ENCODE measurements at regions not wholly inside any gene's neighbourhood (a gene's known extent, or its start where the extent isn't known, plus 50 kb on each side); places are given as distances from the start of the nearest gene placed in this dataset.

- Histone ChIP-seq H2AFZ (ENCODE audit: low read length) (no peak overlapping the region), H3K18ac (ENCODE audit: low read length) (no peak overlapping the region), H3K4me3 (ENCODE audit: low read length in 2 of 2) (no peak overlapping the region), H2BK120ac (ENCODE audit: low read depth, low read length) (no peak overlapping the region), H3K9ac (ENCODE audit: low read depth, low read length, poor library complexity) (no peak overlapping the region), H3K27me3 (ENCODE audit: control insufficient read depth in 3 of 3, insufficient read depth in 3 of 3, low read depth in 1 of 3, low read length in 3 of 3) (no peaks in the 10 kb centered on the region), H4K91ac (ENCODE audit: low read depth, low read length, poor library complexity) (no peak overlapping the region), H3K4ac (ENCODE audit: low read length) (no peak overlapping the region), H3K36me3 (replicated peaks in 1 of 2; ENCODE audit: control insufficient read depth in 2 of 2, insufficient read depth in 2 of 2, low read length in 2 of 2) (no peaks in the 10 kb centered on the region), H2BK15ac (ENCODE audit: low read length) (no peak overlapping the region), H3K23ac (ENCODE audit: low read depth, low read length, poor library complexity) (no peak overlapping the region), H3K79me1 (ENCODE audit: low read depth, low read length) (no peaks in the 10 kb centered on the region), H2BK12ac (ENCODE audit: low read length) (no peak overlapping the region), H3K27ac (replicated peaks; ENCODE audit: low read length) (no peak overlapping the region), H3K14ac (ENCODE audit: low read length) (no peak overlapping the region), H3K4me1 (ENCODE audit: control insufficient read depth in 2 of 2, insufficient read depth in 1 of 2, low read depth in 1 of 2, low read length in 2 of 2) (no peaks in the 10 kb centered on the region), H3K4me2 (ENCODE audit: insufficient read depth, low read length, poor library complexity, severe bottlenecking) (no peak overlapping the region), H4K8ac (ENCODE audit: low read depth, low read length) (no peak overlapping the region), H3K9me3 (replicated peaks in 1 of 2; ENCODE audit: control insufficient read depth in 2 of 2, insufficient read depth in 1 of 2, low read depth in 1 of 2, low read length in 2 of 2) (peaks cover 0 to 2% of the 10 kb centered on the region in 2 donors), H2BK5ac (ENCODE audit: low read length) (no peak overlapping the region), H2AK5ac (ENCODE audit: low read depth, low read length) (no peak overlapping the region)
- WGBS, 2 donors (ENCODE audit: extremely low coverage in 2 of 2, insufficient read length in 2 of 2, insufficient replicate concordance in 1 of 2): no CpG with 5 or more reads among the region's 2 CpGs
- DNase-seq (ENCODE audit: low spot score): no peak
Observed at GRCh38 chr3:181336597-181336996, 347.1 kb upstream of the DNAJC19 start.

- H3K18ac ChIP-seq (ENCODE audit: low read length): no peak overlapping the region
- no peak for DNase-seq (ENCODE audit: low spot score)
Observed at GRCh38 chr3:181333394-181333793, 343.9 kb upstream of the DNAJC19 start.

GRCh38 chr3:181330821-181331563 lies 341.5 kb upstream of the DNAJC19 start:
- Histone ChIP-seq H3K79me1 (ENCODE audit: low read depth, low read length) (no peaks in the 10 kb centered on the region), H2BK120ac (ENCODE audit: low read depth, low read length) (no peak overlapping the region), H2BK12ac (ENCODE audit: low read length) (no peak overlapping the region), H3K27me3 (ENCODE audit: control insufficient read depth in 3 of 3, insufficient read depth in 3 of 3, low read depth in 1 of 3, low read length in 3 of 3) (no peaks in the 10 kb centered on the region), H3K23ac (ENCODE audit: low read depth, low read length, poor library complexity) (no peak overlapping the region), H3K14ac (ENCODE audit: low read length) (no peak overlapping the region), H3K4me1 (ENCODE audit: control insufficient read depth in 2 of 2, insufficient read depth in 1 of 2, low read depth in 1 of 2, low read length in 2 of 2) (peaks cover 0 to 6% of the 10 kb centered on the region in 2 donors), H4K8ac (ENCODE audit: low read depth, low read length) (no peak overlapping the region), H3K36me3 (replicated peaks in 1 of 2; ENCODE audit: control insufficient read depth in 2 of 2, insufficient read depth in 2 of 2, low read length in 2 of 2) (no peaks in the 10 kb centered on the region), H3K4me3 (ENCODE audit: low read length in 2 of 2) (no peak overlapping the region), H3K18ac (ENCODE audit: low read length) (no peak overlapping the region), H2AFZ (ENCODE audit: low read length) (no peak overlapping the region), H3K9me3 (replicated peaks in 1 of 2; ENCODE audit: control insufficient read depth in 2 of 2, insufficient read depth in 1 of 2, low read depth in 1 of 2, low read length in 2 of 2) (no peaks in the 10 kb centered on the region), H2AK5ac (ENCODE audit: low read depth, low read length) (no peak overlapping the region), H3K4ac (ENCODE audit: low read length) (no peak overlapping the region), H3K9ac (ENCODE audit: low read depth, low read length, poor library complexity) (no peak overlapping the region), H2BK15ac (ENCODE audit: low read length) (no peak overlapping the region), H4K91ac (ENCODE audit: low read depth, low read length, poor library complexity) (no peak overlapping the region), H3K4me2 (ENCODE audit: insufficient read depth, low read length, poor library complexity, severe bottlenecking) (no peak overlapping the region), H2BK5ac (ENCODE audit: low read length) (no peak overlapping the region), H3K27ac (replicated peaks; ENCODE audit: low read length) (no peak overlapping the region)
- WGBS, 2 donors (ENCODE audit: extremely low coverage in 2 of 2, insufficient read length in 2 of 2, insufficient replicate concordance in 1 of 2): no CpG with 5 or more reads among the region's 5 CpGs
- DNase-seq (ENCODE audit: low spot score): no peak

More at GRCh38 chr3:181333394-181333793, 343.9 kb upstream of the DNAJC19 start:
- H3K4me3 ChIP-seq (ENCODE audit: low read length in 2 of 2): no peak overlapping the region
- no peaks in the 10 kb centered on the region for H3K4me1 ChIP-seq (ENCODE audit: control insufficient read depth in 2 of 2, insufficient read depth in 1 of 2, low read depth in 1 of 2, low read length in 2 of 2)
- H2AK5ac ChIP-seq (ENCODE audit: low read depth, low read length): no peak overlapping the region
- H4K8ac ChIP-seq (ENCODE audit: low read depth, low read length): no peak overlapping the region
- no peak overlapping the region for H3K9ac ChIP-seq (ENCODE audit: low read depth, low read length, poor library complexity)
- H3K27ac ChIP-seq (replicated peaks; ENCODE audit: low read length): no peak overlapping the region
- H3K36me3 ChIP-seq (replicated peaks in 1 of 2; ENCODE audit: control insufficient read depth in 2 of 2, insufficient read depth in 2 of 2, low read length in 2 of 2): no peaks in the 10 kb centered on the region
- H2BK5ac ChIP-seq (ENCODE audit: low read length): no peak overlapping the region
- H2AFZ ChIP-seq (ENCODE audit: low read length): no peak overlapping the region
- no peak overlapping the region for H3K4me2 ChIP-seq (ENCODE audit: insufficient read depth, low read length, poor library complexity, severe bottlenecking)
- no peak overlapping the region for H2BK15ac ChIP-seq (ENCODE audit: low read length)
- H3K27me3 ChIP-seq (ENCODE audit: control insufficient read depth in 3 of 3, insufficient read depth in 3 of 3, low read depth in 1 of 3, low read length in 3 of 3): no peaks in the 10 kb centered on the region
- H3K9me3 ChIP-seq (replicated peaks in 1 of 2; ENCODE audit: control insufficient read depth in 2 of 2, insufficient read depth in 1 of 2, low read depth in 1 of 2, low read length in 2 of 2): no peaks in the 10 kb centered on the region
- no peak overlapping the region for H2BK12ac ChIP-seq (ENCODE audit: low read length)
- H3K14ac ChIP-seq (ENCODE audit: low read length): no peak overlapping the region
- no peak overlapping the region for H2BK120ac ChIP-seq (ENCODE audit: low read depth, low read length)
- H3K4ac ChIP-seq (ENCODE audit: low read length): no peak overlapping the region
- no peak overlapping the region for H3K23ac ChIP-seq (ENCODE audit: low read depth, low read length, poor library complexity)
- H3K79me1 ChIP-seq (ENCODE audit: low read depth, low read length): no peaks in the 10 kb centered on the region
- H4K91ac ChIP-seq (ENCODE audit: low read depth, low read length, poor library complexity): no peak overlapping the region

- no peak for DNase-seq (ENCODE audit: low spot score)
Observed at GRCh38 chr3:181330257-181330656, 340.7 kb upstream of the DNAJC19 start.

More at GRCh38 chr3:181330257-181330656, 340.7 kb upstream of the DNAJC19 start:
- no peak overlapping the region for H2BK120ac ChIP-seq (ENCODE audit: low read depth, low read length)
- H3K23ac ChIP-seq (ENCODE audit: low read depth, low read length, poor library complexity): no peak overlapping the region
- no peaks in the 10 kb centered on the region for H3K36me3 ChIP-seq (replicated peaks in 1 of 2; ENCODE audit: control insufficient read depth in 2 of 2, insufficient read depth in 2 of 2, low read length in 2 of 2)
- H2BK12ac ChIP-seq (ENCODE audit: low read length): no peak overlapping the region
- H3K27me3 ChIP-seq (ENCODE audit: control insufficient read depth in 3 of 3, insufficient read depth in 3 of 3, low read depth in 1 of 3, low read length in 3 of 3): no peaks in the 10 kb centered on the region
- H3K9me3 ChIP-seq (replicated peaks in 1 of 2; ENCODE audit: control insufficient read depth in 2 of 2, insufficient read depth in 1 of 2, low read depth in 1 of 2, low read length in 2 of 2): no peaks in the 10 kb centered on the region
- no peak overlapping the region for H3K4me2 ChIP-seq (ENCODE audit: insufficient read depth, low read length, poor library complexity, severe bottlenecking)
- H3K14ac ChIP-seq (ENCODE audit: low read length): no peak overlapping the region
- no peak overlapping the region for H2AK5ac ChIP-seq (ENCODE audit: low read depth, low read length)
- H3K27ac ChIP-seq (replicated peaks; ENCODE audit: low read length): no peak overlapping the region
- no peak overlapping the region for H3K4me3 ChIP-seq (ENCODE audit: low read length in 2 of 2)
- H4K8ac ChIP-seq (ENCODE audit: low read depth, low read length): no peak overlapping the region
- no peak overlapping the region for H2BK5ac ChIP-seq (ENCODE audit: low read length)
- no peak overlapping the region for H3K9ac ChIP-seq (ENCODE audit: low read depth, low read length, poor library complexity)
- no peak overlapping the region for H3K18ac ChIP-seq (ENCODE audit: low read length)
- H2AFZ ChIP-seq (ENCODE audit: low read length): no peak overlapping the region
- no peaks in the 10 kb centered on the region for H3K79me1 ChIP-seq (ENCODE audit: low read depth, low read length)
- peaks cover 0 to 6% of the 10 kb centered on the region in 2 donors for H3K4me1 ChIP-seq (ENCODE audit: control insufficient read depth in 2 of 2, insufficient read depth in 1 of 2, low read depth in 1 of 2, low read length in 2 of 2)
- no peak overlapping the region for H3K4ac ChIP-seq (ENCODE audit: low read length)
- no peak overlapping the region for H2BK15ac ChIP-seq (ENCODE audit: low read length)
- no peak overlapping the region for H4K91ac ChIP-seq (ENCODE audit: low read depth, low read length, poor library complexity)
- WGBS, 2 donors (ENCODE audit: extremely low coverage in 2 of 2, insufficient read length in 2 of 2, insufficient replicate concordance in 1 of 2): no CpG with 5 or more reads among the region's 3 CpGs
